HG02852 (cell line): ENCODE measurements at regions not wholly inside any gene's neighbourhood (a gene's known extent, or its start where the extent isn't known, plus 50 kb on each side); places are given as distances from the start of the nearest gene placed in this dataset.
"Not testable (repeated sequence)": the region's sequence is repeated elsewhere in the genome, so short reads cannot be mapped to it uniquely, and the experiment has no call there.

ENCODE experiments used
- ATAC-seq: cut with Tn5 transposase; IDR thresholded peaks from one replicate; pipeline ENCODE4 v1.9.1; 2021; ENCODE audit warnings: mild to moderate bottlenecking, moderate library complexity; ENCODE audit not compliant: unreplicated experiment

GRCh38 chr18:66011916-66012315 lies 261.1 kb downstream of the CDH7 start:
- ATAC-seq = no peak

- no peak for ATAC-seq
Measured at GRCh38 chr18:66005831-66006588, 255.2 kb downstream of the CDH7 start.

GRCh38 chr18:65998971-65999700 lies 248.3 kb downstream of the CDH7 start:
- not testable (repeated sequence) for ATAC-seq

- no peak for ATAC-seq
Measured at GRCh38 chr18:65995206-65995605, 244.4 kb downstream of the CDH7 start.

- ATAC-seq = no peak
Measured at GRCh38 chr18:65994302-65994701, 243.5 kb downstream of the CDH7 start.

- no peak for ATAC-seq
Measured at GRCh38 chr18:65990944-65991708, 240.3 kb downstream of the CDH7 start.

- no peak for ATAC-seq
Measured at GRCh38 chr18:65990174-65990690, 239.4 kb downstream of the CDH7 start.

DNA sequence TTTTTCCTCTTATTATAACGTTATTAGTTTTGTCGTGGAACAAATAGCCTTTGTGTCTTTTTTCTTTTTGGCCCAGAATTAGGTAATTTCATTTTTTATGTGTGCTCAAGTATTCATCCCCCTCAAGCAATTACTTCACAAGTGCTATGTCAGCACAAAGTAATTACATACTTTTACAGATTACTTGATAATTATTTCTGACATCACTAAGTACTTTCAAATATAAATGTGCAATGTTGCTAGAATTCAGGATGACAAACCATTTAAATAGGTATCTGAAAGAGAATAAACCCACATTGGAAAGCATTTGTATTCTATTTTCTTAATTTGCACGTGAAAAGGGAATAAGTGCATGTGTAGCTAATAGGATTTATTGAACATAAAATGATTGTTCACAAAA lies 238.2 kb downstream of the CDH7 start:
- no peak for ATAC-seq

DNA sequence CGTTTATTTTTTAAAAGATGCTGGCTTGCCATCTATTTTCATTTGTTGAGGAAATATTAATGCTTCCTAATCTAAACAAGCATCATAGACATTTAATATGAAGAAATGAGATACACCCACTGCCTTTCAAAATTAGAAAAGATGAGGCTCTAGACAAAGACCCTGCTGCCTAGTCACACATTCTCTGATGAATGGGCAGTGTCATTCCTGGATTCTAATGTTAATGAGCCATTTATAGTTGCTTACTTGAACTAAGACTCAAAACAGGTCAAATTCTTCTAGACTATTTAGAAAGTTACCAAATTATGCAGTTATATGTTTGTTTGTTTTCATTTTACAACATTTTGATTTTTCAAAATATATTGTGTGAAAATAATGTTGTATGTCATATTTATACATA lies 237.6 kb downstream of the CDH7 start:
- no peak for ATAC-seq

DNA sequence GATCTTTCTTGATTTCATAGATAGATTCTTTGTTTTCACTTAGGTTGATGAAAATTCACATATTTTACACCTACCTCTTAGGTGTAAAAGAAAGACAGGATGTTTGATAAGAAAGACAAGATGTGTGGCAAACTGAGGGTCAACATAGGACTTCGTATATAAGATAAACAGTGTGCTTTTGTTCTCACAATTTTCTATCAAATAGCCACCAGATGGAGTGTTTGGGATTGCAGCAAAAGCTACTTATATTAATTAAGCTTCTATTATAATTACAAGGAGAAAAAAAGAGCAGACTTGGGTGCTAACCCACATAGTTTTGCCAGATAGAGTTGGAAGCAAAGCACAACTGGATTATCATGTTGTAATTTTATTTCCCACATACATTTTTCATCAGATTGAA lies 232.9 kb downstream of the CDH7 start:
- ATAC-seq = no peak

GRCh38 chr18:65975536-65975935 lies 224.7 kb downstream of the CDH7 start:
- ATAC-seq = no peak

DNA sequence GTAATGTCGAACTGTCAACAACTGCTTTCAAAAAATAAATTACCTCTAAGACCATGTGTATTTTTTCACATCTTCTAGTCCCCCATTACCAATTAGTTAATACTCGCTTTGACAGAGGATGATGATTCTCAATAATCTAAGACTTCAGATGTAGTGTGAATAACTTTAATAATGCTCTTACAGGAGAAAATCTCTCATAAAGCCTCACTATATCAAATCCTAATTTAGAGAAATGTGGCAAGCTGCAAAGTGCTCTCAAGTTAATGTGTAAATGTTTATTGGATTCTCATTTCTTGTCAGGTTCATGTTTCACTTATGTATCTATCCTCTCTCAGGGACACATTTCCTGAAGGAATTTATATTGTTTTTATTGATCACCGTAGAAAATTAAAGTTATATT lies 223.9 kb downstream of the CDH7 start:
- ATAC-seq = no peak

DNA sequence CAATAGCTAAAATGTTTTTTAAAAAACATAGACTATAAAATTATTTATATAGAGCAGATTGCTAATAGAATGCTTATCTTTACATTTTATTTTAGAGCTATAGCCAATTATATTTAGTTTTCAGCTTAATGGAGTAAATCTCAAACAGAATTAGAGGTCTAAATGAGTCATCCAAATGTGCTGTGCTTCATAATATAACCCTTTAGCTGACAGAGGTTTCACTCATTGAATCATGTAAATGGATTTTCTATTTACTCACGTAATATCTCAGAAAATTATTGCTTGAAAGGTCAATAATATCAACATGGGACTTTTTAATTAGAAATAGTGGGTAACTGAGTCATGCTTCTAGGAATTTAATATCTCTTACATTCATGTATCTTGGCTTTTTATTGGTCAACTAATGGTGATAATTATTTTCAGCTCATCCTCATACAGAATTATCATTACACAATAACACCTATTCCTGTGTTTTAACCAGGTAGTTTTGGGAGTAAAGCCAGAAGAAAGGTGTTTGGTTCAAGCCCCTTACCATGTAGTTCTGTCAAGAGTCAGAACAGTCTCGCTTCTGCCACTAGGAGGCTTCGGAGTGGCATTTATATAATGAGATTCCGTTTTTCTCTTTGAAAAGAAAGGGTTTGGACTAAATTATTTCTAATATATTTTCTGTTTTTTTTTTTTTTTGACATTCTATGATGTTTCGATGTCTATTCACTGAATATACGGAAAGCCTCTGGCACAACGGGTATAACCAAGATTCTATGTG lies 217.6 kb downstream of the CDH7 start:
- no peak for ATAC-seq

DNA sequence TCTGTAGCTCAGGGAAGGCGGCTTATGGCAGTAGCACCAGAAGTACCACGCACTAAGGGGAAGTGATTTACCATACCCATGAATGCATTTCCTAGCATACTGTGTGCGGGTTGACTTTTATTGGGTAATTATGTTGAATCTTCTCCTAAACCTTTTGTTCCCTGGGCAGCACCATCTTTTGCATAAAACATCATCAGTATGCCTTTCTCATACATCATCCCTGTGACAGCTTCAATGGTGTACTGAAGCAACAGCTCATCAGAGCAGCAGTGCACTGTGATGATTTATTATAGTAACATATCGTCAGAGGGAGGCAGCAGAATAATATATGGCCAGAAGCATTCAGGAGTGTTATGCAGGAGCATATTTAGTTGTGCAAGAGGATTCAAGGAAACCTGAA lies 204.9 kb downstream of the CDH7 start:
- ATAC-seq = no peak

DNA sequence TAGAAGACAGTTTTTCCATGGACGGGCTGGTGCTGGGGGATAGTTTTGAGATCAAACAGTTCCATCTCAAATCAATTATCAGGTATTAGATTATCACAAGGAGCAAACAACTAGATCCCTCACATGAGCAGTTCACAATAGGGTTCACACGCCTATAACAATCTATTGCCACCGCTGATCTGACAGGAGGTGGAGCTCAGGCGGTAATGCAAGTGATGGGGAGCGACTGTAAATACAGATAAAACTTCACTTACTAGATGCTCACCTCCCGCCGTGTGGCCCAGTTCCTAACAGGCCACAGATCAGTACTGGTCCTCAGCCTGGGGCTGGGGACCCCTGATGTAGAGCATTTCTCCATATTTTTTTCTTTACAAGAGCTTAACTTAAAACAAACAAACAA lies 203.6 kb downstream of the CDH7 start:
- no peak for ATAC-seq

GRCh38 chr18:65946777-65947176 lies 196.0 kb downstream of the CDH7 start:
- ATAC-seq = no peak

- ATAC-seq = no peak
Measured at GRCh38 chr18:65943268-65943667, 192.5 kb downstream of the CDH7 start.

GRCh38 chr18:65942854-65943253 lies 192.0 kb downstream of the CDH7 start:
- no peak for ATAC-seq

GRCh38 chr18:65942104-65942503 lies 191.3 kb downstream of the CDH7 start:
- ATAC-seq = no peak

DNA sequence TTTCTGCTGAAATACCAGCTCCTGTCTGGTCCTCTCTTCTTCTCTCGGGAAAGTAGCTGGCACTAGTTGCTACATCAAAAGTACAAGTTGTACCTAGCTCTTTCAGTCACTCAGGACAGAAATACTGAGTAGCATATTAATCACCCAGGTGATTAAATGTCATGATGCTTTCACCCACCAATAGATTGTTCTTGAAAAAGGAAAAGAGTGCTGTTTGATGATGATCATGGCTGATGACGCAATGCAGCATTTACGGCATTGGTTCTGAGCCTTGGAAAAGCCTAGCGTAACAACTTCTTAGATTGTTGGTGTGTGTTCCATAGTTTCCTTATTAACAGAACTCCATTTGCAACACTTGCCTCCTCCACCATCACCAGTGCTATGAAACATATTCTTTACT lies 190.7 kb downstream of the CDH7 start:
- ATAC-seq = no peak
